ENCODE measurements at regions not wholly inside any gene's neighbourhood (a gene's known extent, or its start where the extent isn't known, plus 50 kb on each side); places are given as distances from the start of the nearest gene placed in this dataset.
A peak's percentile ranks its signal among the peaks of the same experiment; 100 is the strongest.

DNA sequence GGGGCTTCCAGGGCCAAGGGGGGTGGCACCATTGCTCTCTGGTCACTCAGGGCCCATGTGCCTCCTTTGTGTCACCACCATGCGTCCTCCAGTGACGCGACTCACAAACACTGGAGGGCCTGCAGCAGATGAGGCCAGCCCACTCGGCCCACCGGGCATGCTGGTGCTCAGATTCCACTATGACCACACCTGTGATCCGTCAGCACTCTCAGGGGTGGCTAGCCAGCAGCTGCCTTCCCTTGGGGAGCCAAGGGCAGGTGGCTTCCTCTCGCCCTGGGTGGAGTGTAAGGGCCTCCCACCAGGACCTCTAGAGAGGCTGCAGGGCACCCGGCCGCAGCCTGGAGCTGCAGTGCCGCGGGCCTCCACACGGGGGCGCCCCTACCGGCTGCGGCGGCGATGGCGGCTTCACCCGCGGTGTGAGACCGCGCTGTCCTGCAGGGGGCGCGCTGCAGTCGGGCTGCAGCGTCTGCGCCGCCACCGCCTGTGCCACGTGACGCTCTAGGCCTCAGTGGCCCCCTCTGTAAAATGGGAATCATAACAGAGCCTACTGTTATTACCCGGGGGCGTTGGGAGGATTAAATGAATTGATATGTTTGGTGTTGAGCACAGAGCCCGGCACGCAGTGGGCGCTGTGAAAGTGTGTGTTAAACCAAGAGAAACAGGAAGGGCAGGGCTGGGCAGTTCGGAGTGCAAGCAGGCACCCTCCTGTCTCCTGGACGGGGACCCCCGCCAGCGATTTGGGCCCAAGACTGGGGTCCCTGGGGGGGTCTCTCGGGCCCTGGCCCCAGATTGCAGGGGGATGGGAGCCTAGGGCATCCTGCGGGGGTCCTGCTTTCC, 192.4 kb upstream of the GSE1 start (continued):
- TF ChIP-seq, protein P1, sequence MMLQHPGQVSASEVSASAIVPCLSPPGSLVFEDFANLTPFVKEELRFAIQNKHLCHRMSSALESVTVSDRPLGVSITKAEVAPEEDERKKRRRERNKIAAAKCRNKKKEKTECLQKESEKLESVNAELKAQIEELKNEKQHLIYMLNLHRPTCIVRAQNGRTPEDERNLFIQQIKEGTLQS (CRISPR knock-in tag; IDR thresholded peaks at IDR 0.05) = peak; percentile 35; the same call in 1 of the 2 replicates
- peak; percentile 96 for TF ChIP-seq KDM2A (CRISPR knock-in tag; IDR thresholded peaks at IDR 0.05; ENCODE audit: borderline replicate concordance, low read depth)
- no peak for TF ChIP-seq DPF2 (CRISPR knock-in tag; IDR thresholded peaks at IDR 0.05; ENCODE audit: borderline replicate concordance, low read depth)
- TF ChIP-seq SPEN (CRISPR knock-in tag; IDR thresholded peaks at IDR 0.05; ENCODE audit: low read depth) = peak; percentile 89
- no peak; the same call in 1 of the 2 replicates for TF ChIP-seq TOE1 (CRISPR knock-in tag; IDR thresholded peaks at IDR 0.05)
- TF ChIP-seq MED13 (CRISPR knock-in tag; IDR thresholded peaks at IDR 0.05) = no peak
- TF ChIP-seq BORCS8-MEF2B (CRISPR knock-in tag; IDR thresholded peaks at IDR 0.05) = peak; percentile 78; the same call in 1 of the 2 replicates
- TF ChIP-seq TBX3 (IDR thresholded peaks at IDR 0.05; ENCODE audit: borderline replicate concordance) = 0 out of 2 replicates have a peak, but pooled peaks have one; percentile 18
- peak; percentile 90 for TF ChIP-seq PTBP1 (IDR thresholded peaks at IDR 0.05; ENCODE audit: low read depth, low read length, poor library complexity, severe bottlenecking)
- peak; percentile 57 for TF ChIP-seq ISL2 (CRISPR knock-in tag; IDR thresholded peaks at IDR 0.05)
- no peak for TF ChIP-seq ZNF232 (CRISPR knock-in tag; IDR thresholded peaks at IDR 0.05; ENCODE audit: borderline replicate concordance)
- no peak for TF ChIP-seq NR1H2 (CRISPR knock-in tag; IDR thresholded peaks at IDR 0.05; ENCODE audit: borderline replicate concordance, low read depth)
- no peak for TF ChIP-seq POLR2A (IDR thresholded peaks at IDR 0.05; ENCODE audit: insufficient read depth in 1 of 2, low read depth in 2 of 2, low read length in 2 of 2)
- TF ChIP-seq ZNF580 (CRISPR knock-in tag; IDR thresholded peaks at IDR 0.05; ENCODE audit: borderline replicate concordance, low read depth) = peak; percentile 94
- TF ChIP-seq TFDP1 (CRISPR knock-in tag; IDR thresholded peaks at IDR 0.05; ENCODE audit: borderline replicate concordance) = peak; percentile 68; the same call in 1 of the 2 replicates
- TF ChIP-seq NFKBIZ (CRISPR knock-in tag; IDR thresholded peaks at IDR 0.05) = peak; percentile 50; the same call in 1 of the 2 replicates
- TF ChIP-seq NFIB (CRISPR knock-in tag; IDR thresholded peaks at IDR 0.05; ENCODE audit: borderline replicate concordance) = no peak
- TF ChIP-seq, protein P2, sequence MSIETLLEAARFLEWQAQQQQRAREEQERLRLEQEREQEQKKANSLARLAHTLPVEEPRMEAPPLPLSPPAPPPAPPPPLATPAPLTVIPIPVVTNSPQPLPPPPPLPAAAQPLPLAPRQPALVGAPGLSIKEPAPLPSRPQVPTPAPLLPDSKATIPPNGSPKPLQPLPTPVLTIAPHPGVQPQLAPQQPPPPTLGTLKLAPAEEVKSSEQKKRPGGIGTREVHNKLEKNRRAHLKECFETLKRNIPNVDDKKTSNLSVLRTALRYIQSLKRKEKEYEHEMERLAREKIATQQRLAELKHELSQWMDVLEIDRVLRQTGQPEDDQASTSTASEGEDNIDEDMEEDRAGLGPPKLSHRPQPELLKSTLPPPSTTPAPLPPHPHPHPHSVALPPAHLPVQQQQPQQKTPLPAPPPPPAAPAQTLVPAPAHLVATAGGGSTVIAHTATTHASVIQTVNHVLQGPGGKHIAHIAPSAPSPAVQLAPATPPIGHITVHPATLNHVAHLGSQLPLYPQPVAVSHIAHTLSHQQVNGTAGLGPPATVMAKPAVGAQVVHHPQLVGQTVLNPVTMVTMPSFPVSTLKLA (IDR thresholded peaks at IDR 0.05) = no peak
